ENCODE measurements at regions not wholly inside any gene's neighbourhood (a gene's known extent, or its start where the extent isn't known, plus 50 kb on each side); places are given as distances from the start of the nearest gene placed in this dataset.

- TF ChIP-seq EZH2phosphoT487 (IDR thresholded peaks at IDR 0.05) (no peak), EZH2 (IDR thresholded peaks at IDR 0.05) (no peak)
These were observed 146.7 kb upstream of the SMIM21 start for GRCh38 chr18:75574187-75574586.
